ENCODE measurements at regions not wholly inside any gene's neighbourhood (a gene's known extent, or its start where the extent isn't known, plus 50 kb on each side); places are given as distances from the start of the nearest gene placed in this dataset.

GRCh38 chr15:52893338-52893737 lies 103.2 kb upstream of the ONECUT1 start:
- H3K4me3 ChIP-seq = no peak overlapping the region
- no peaks in the 10 kb centered on the region for H3K36me3 ChIP-seq
- TF ChIP-seq POLR2A (IDR thresholded peaks at IDR 0.05) (no peak), POLR2AphosphoS5 (IDR thresholded peaks at IDR 0.05) (no peak)
- TF ChIP-seq, protein P1, sequence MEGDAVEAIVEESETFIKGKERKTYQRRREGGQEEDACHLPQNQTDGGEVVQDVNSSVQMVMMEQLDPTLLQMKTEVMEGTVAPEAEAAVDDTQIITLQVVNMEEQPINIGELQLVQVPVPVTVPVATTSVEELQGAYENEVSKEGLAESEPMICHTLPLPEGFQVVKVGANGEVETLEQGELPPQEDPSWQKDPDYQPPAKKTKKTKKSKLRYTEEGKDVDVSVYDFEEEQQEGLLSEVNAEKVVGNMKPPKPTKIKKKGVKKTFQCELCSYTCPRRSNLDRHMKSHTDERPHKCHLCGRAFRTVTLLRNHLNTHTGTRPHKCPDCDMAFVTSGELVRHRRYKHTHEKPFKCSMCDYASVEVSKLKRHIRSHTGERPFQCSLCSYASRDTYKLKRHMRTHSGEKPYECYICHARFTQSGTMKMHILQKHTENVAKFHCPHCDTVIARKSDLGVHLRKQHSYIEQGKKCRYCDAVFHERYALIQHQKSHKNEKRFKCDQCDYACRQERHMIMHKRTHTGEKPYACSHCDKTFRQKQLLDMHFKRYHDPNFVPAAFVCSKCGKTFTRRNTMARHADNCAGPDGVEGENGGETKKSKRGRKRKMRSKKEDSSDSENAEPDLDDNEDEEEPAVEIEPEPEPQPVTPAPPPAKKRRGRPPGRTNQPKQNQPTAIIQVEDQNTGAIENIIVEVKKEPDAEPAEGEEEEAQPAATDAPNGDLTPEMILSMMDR (IDR thresholded peaks at IDR 0.05) = no peak
- H3K27ac ChIP-seq = no peak overlapping the region
- no peaks in the 10 kb centered on the region for H3K27me3 ChIP-seq (replicated peaks; ENCODE audit: insufficient read depth)
- DNase-seq (ENCODE audit: low spot score) = no peak
- intact Hi-C loops (cut with DNase I) = no loop called here
- H3K4me1 ChIP-seq (replicated peaks) = no peaks in the 10 kb centered on the region
- WGBS = 57% methylated on average over 3 of the region's 3 CpGs
- H3K9me3 ChIP-seq = no peaks in the 10 kb centered on the region

DNA sequence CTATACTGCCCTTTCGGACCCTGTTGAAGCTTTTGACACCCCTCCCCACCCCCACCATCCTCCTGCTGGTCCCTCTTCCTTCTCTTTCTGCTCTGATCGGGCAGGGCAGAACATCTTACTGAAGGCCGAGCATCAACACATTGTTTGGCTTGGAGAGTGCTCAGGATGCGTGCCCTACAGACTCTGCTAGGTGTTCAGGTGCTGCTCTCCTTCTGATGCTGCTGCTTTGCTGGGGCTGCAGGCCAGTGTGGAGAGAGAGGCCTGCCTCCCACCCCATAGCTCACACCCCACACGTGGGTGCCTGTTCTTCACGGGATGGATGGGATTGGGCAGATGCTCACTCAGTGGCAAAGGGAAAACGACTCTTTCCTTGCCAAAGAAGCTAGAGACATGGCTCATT lies 89.8 kb upstream of the ONECUT1 start:
- no peak for DNase-seq (ENCODE audit: low spot score)
- 43% methylated on average over 7 of the region's 7 CpGs for WGBS
- Histone ChIP-seq H3K36me3 (no peaks in the 10 kb centered on the region), H3K4me1 (replicated peaks) (no peaks in the 10 kb centered on the region), H3K27me3 (replicated peaks; ENCODE audit: insufficient read depth) (peaks cover 3% of the 10 kb centered on the region), H3K4me3 (no peak overlapping the region), H3K9me3 (no peaks in the 10 kb centered on the region), H3K27ac (no peak overlapping the region)
- intact Hi-C loops (cut with DNase I) = no loop called here
- no peak for TF ChIP-seq POLR2AphosphoS5 (IDR thresholded peaks at IDR 0.05)

GRCh38 chr15:52879145-52879544 lies 89.0 kb upstream of the ONECUT1 start:
- Histone ChIP-seq H3K4me1 (replicated peaks) (no peaks in the 10 kb centered on the region), H3K27me3 (replicated peaks; ENCODE audit: insufficient read depth) (peaks cover 3% of the 10 kb centered on the region), H3K27ac (no peak overlapping the region), H3K4me3 (no peak overlapping the region), H3K9me3 (no peaks in the 10 kb centered on the region), H3K36me3 (no peaks in the 10 kb centered on the region)
- WGBS = 37% methylated on average over 4 of the region's 4 CpGs
- TF ChIP-seq, protein P1 (IDR thresholded peaks at IDR 0.05) = no peak
- TF ChIP-seq POLR2A (IDR thresholded peaks at IDR 0.05) (no peak), POLR2AphosphoS5 (IDR thresholded peaks at IDR 0.05) (no peak)
- intact Hi-C loops (cut with DNase I) = no loop called here
- no peak for DNase-seq (ENCODE audit: low spot score)

GRCh38 chr15:52876991-52877663 lies 87.0 kb upstream of the ONECUT1 start:
- no peak overlapping the region for H3K4me3 ChIP-seq
- H3K27ac ChIP-seq = no peak overlapping the region
- intact Hi-C loops (cut with DNase I) = no loop called here
- 37% methylated on average over 5 of the region's 5 CpGs for WGBS
- no peaks in the 10 kb centered on the region for H3K36me3 ChIP-seq
- TF ChIP-seq, protein P1 (IDR thresholded peaks at IDR 0.05) = no peak
- TF ChIP-seq POLR2A (IDR thresholded peaks at IDR 0.05) (no peak), POLR2AphosphoS5 (IDR thresholded peaks at IDR 0.05) (no peak)
- no peaks in the 10 kb centered on the region for H3K9me3 ChIP-seq
- H3K4me1 ChIP-seq (replicated peaks) = no peaks in the 10 kb centered on the region
- no peak for DNase-seq (ENCODE audit: low spot score)
- H3K27me3 ChIP-seq (replicated peaks; ENCODE audit: insufficient read depth) = peaks cover 3% of the 10 kb centered on the region

GRCh38 chr15:52872036-52872818 lies 82.1 kb upstream of the ONECUT1 start:
- 81% methylated on average over 8 of the region's 8 CpGs for WGBS
- H3K36me3 ChIP-seq = no peaks in the 10 kb centered on the region

More at GRCh38 chr15:52872036-52872818, 82.1 kb upstream of the ONECUT1 start:
- intact Hi-C loops (cut with DNase I) = no loop called here
- no peak for TF ChIP-seq POLR2A (IDR thresholded peaks at IDR 0.05)
- TF ChIP-seq, protein P1 (IDR thresholded peaks at IDR 0.05) = no peak
- no peak for TF ChIP-seq POLR2AphosphoS5 (IDR thresholded peaks at IDR 0.05)
- no peaks in the 10 kb centered on the region for H3K9me3 ChIP-seq
- no peaks in the 10 kb centered on the region for H3K4me1 ChIP-seq (replicated peaks)
- H3K27me3 ChIP-seq (replicated peaks; ENCODE audit: insufficient read depth) = no peaks in the 10 kb centered on the region
- no peak for DNase-seq (ENCODE audit: low spot score)
- no peak overlapping the region for H3K4me3 ChIP-seq
- no peak overlapping the region for H3K27ac ChIP-seq
